ACC112 (cell line): ENCODE measurements at regions not wholly inside any gene's neighbourhood (a gene's known extent, or its start where the extent isn't known, plus 50 kb on each side); places are given as distances from the start of the nearest gene placed in this dataset.

Experiments used
- H2AFZ ChIP-seq: fragments of 200-600 bp; sonication (generic); one replicate; pipeline ENCODE4 v1.6.0; 2017; ENCODE audit warnings: antibody characterized with exemption, low read length; ENCODE audit not compliant: unreplicated experiment
- H3K27ac ChIP-seq: fragments of 200-600 bp; sonication (generic); 2 replicates; pipeline ENCODE4 v1.5.1; 2014; ENCODE audit warnings: low read depth, mild to moderate bottlenecking, antibody characterized with exemption, low read length, moderate library complexity
- H3K27me3 ChIP-seq: fragments of 200-600 bp; sonication (generic); 2 replicates; pipeline ENCODE4 v1.6.1; 2014; ENCODE audit warnings: mild to moderate bottlenecking, antibody characterized with exemption, low read length, moderate library complexity, mixed read lengths; ENCODE audit not compliant: insufficient read depth
- H3K36me3 ChIP-seq: fragments of 200-600 bp; sonication (generic); 2 replicates; pipeline ENCODE4 v1.6.1; 2016; ENCODE audit warnings: mild to moderate bottlenecking, antibody characterized with exemption, low read length, moderate library complexity, mixed read lengths; ENCODE audit not compliant: insufficient read depth
- H3K4me1 ChIP-seq: fragments of 200-600 bp; sonication (generic); one replicate; pipeline ENCODE4 v1.6.1; 2016; ENCODE audit warnings: low read length, mixed read lengths; ENCODE audit not compliant: insufficient read depth, unreplicated experiment, control insufficient read depth
- H3K4me3 ChIP-seq: fragments of 200-600 bp; sonication (generic); 2 replicates; pipeline ENCODE4 v1.5.1; 2014; ENCODE audit warnings: mild to moderate bottlenecking, low read depth, low read length
- H3K79me2 ChIP-seq: fragments of 200-600 bp; sonication (generic); one replicate; pipeline ENCODE4 v1.6.0; 2016; ENCODE audit warnings: low read length; ENCODE audit not compliant: control insufficient read depth, unreplicated experiment, insufficient read depth

DNA sequence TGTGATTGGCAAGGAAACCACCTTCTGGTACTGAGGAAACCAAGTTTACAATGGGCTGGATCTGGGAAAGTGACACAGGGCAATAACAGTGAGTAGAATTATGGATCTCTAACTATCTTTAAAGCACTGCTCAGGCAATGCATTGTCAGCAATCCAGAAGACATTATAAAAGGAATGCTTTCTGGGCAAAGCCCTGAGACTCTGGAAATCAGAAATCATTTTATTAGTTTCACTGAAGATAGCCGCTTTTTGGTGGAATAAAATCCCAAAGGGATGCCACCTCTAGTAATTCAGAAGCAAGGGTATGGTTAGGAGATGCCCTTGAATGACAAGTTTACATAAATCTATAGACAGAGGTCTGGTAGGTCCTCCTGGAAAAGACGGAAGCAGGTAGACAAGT, 211.1 kb downstream of the DMRT2 start:
- no peaks in the 10 kb centered on the region for H3K36me3 ChIP-seq
- no peaks in the 10 kb centered on the region for H3K79me2 ChIP-seq
- H3K27ac ChIP-seq = no peak overlapping the region
- no peaks in the 10 kb centered on the region for H3K4me1 ChIP-seq
- H3K4me3 ChIP-seq = no peak overlapping the region
- H3K27me3 ChIP-seq = no peaks in the 10 kb centered on the region
- H2AFZ ChIP-seq = no peak overlapping the region

DNA sequence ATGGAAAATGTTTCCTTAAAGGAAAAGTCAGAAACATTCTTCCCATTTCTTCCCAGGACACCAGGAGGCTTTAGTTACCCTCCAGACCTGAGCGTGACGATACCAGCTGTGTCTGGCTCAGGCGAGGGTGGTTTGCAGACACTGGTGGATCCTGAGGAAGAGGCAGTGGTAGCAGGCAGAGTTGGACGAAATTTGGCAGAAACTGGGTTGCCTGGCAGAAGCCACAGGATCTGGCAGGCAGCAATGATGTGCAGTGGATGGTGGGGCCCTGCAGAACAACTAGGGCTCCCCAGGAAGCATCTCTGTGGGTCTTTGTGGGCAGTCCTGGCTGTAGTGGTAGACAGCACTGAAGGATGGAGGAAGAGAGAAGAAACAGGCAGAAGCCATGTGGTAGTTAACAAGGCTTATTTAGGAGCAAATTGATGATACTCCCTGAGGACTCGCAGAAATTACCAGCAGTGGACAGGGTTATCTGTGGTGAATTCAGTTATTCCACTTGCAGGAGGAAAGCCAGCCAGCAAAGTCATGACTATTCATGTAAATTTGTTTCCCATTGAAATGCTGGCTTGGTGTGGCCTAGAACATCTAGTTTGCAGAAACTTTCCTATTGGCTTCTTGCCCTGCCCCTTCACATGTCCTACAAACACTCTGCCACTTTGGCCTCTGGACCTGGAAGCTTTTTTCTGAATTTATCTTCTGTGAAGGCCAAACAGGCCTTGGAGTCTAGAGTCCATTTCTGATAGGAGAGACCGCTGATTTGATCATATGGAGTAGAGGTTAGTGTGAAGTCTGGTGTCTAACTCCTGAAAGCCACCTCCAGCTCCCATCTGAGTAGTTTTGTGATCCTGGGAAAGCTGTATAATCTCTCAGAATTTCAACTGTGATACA, 212.0 kb downstream of the DMRT2 start:
- no peaks in the 10 kb centered on the region for H3K79me2 ChIP-seq
- H3K27me3 ChIP-seq = no peaks in the 10 kb centered on the region
- H3K4me3 ChIP-seq = no peak overlapping the region
- H2AFZ ChIP-seq = no peak overlapping the region
- H3K27ac ChIP-seq = no peak overlapping the region
- no peaks in the 10 kb centered on the region for H3K36me3 ChIP-seq
- no peaks in the 10 kb centered on the region for H3K4me1 ChIP-seq

DNA sequence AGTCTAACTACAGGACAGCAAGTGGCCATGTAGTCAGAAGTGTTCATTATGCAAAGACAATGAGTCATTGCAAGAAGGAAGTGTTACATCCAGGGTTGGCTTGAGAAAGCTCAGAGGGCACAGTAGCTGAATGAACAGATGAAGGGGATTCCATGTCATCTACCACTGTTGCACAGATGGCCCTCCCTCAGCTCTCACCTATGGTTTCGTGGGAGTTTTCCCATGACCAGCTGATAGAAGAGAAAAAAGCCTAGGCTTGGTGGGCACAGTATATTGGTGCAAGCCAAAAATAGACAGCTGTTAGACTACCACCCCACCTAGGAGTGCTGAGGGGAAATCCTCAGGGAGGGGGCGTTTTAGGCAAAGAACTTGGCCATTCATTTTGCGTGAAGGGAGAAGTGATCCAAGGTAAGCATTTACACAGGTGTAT, 217.0 kb downstream of the DMRT2 start:
- no peaks in the 10 kb centered on the region for H3K27me3 ChIP-seq
- H3K36me3 ChIP-seq = no peaks in the 10 kb centered on the region
- H3K79me2 ChIP-seq = no peaks in the 10 kb centered on the region
- H3K4me3 ChIP-seq = no peak overlapping the region
- no peaks in the 10 kb centered on the region for H3K4me1 ChIP-seq
- no peak overlapping the region for H3K27ac ChIP-seq
- no peak overlapping the region for H2AFZ ChIP-seq

DNA sequence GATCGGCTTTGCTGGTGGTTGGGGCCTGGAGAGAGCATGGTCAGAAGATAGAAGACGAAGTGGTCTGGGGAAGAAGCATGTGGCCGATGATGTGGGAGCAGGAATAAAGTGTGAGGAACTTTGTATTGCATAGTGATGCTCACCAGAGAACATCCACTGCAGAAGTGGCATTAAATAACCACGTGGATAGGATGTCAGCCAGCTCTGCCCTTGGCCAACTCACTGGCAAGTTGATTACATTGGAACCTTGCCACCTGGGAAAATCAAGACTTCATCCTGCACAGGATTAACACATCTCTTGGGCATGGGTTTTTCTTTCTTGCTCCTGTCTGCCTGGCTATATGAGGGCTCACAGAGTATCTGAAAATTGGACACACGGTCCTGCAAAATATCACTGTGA, 217.4 kb downstream of the DMRT2 start:
- Histone ChIP-seq H3K79me2 (no peaks in the 10 kb centered on the region), H3K4me1 (no peaks in the 10 kb centered on the region), H3K36me3 (no peaks in the 10 kb centered on the region), H3K27ac (no peak overlapping the region), H3K27me3 (no peaks in the 10 kb centered on the region), H3K4me3 (no peak overlapping the region), H2AFZ (no peak overlapping the region)

DNA sequence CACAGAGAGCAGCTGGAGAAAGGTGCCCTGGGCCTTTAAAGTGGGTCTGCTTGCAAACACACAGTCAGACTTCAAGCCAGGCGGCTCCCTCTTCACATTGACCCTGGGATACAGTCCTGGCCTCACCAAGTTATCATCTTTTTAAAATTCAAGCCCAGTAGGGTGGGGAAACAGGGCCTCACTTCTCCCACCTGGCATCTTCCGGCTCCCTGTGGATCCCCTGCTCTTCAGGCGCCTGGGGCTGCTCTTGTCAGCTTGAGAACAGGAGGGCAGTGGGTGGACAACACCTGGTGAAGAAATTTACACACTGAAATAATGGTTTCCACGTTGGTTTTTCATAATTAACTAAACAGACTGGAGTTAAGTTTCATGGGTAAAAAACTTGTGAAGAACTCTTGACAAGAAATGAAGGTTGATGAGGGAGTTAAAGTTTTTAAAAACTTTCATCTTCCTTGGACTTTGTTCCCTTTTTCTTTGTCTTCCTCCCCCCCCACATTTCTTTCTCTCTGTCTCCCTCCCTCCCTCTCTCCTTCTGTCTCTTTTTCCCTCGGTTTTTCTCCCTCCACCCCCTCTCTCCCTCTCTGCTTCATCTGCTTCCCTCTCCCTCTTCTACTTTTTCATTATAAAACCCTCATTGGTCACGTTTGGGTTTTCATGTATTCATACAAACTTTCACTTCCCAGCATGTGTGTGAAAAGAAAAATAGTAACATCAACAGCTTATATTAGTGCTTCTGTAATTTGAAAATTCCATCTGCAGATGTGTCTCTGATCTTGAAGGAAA, 219.6 kb downstream of the DMRT2 start:
- Histone ChIP-seq H3K4me3 (no peak overlapping the region), H3K27me3 (no peaks in the 10 kb centered on the region), H3K27ac (no peak overlapping the region), H2AFZ (no peak overlapping the region), H3K4me1 (no peaks in the 10 kb centered on the region), H3K36me3 (no peaks in the 10 kb centered on the region), H3K79me2 (no peaks in the 10 kb centered on the region)

DNA sequence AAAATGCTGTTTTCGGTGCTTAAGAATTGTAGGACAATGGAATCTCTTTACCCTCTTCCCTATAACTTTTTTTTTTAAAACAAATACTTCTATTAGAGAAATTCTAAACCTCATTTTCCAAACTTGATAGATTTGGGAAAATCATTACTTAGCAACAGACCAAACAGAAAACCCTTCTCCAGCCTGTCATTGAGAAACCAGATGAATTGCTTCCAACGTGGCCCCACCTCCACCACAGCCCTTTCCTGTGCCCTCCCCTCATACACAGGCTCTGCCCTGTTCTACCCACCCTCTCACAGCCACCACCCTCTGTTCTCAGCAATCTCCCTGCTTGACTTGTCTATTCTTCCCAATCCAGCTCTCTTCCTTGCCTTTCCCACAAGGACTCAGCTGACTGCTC, 221.2 kb downstream of the DMRT2 start:
- Histone ChIP-seq H3K36me3 (no peaks in the 10 kb centered on the region), H3K4me3 (no peak overlapping the region), H3K4me1 (no peaks in the 10 kb centered on the region), H3K27ac (no peak overlapping the region), H2AFZ (no peak overlapping the region), H3K79me2 (no peaks in the 10 kb centered on the region), H3K27me3 (no peaks in the 10 kb centered on the region)

DNA sequence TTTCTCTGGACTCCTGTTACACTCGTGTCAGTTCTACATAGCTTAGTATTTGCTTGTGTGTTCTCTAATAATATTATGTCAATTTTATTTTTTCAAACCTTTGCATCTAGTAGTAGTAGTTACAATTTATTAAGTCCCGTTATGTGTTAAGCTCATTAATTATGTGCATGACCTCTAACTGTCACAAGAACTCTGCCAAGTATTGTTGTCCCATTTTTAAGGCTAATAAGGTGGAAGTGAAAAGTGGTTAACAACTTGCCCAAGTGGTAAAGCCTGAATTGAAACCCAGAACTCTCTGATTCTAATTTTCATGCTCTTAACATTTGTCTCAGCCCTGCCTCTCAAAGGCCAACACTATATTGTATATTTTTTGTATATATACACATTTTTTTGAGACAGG, 221.6 kb downstream of the DMRT2 start:
- Histone ChIP-seq H3K27me3 (no peaks in the 10 kb centered on the region), H3K36me3 (no peaks in the 10 kb centered on the region), H3K27ac (no peak overlapping the region), H3K79me2 (no peaks in the 10 kb centered on the region), H3K4me3 (no peak overlapping the region), H3K4me1 (no peaks in the 10 kb centered on the region), H2AFZ (no peak overlapping the region)

DNA sequence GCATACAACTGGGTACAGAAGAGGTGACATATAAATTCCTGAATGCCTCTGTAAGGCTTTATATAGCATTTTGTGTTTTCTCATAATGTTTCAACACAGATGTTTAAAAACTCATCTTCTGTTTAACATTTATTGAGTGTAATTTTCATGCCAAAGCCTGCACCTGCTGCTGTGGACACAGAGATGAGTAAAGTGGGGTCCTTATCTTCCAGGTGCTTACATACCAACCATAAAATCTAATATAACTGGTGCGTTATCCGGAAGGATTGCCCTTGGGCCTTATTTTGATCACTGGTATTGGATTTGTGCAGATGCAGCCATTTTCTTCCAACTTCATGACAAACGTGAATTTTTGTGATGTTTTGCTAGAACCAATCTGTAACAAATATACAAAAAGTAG, 222.3 kb downstream of the DMRT2 start:
- no peaks in the 10 kb centered on the region for H3K27me3 ChIP-seq
- H2AFZ ChIP-seq = no peak overlapping the region
- no peaks in the 10 kb centered on the region for H3K79me2 ChIP-seq
- no peaks in the 10 kb centered on the region for H3K4me1 ChIP-seq
- H3K27ac ChIP-seq = no peak overlapping the region
- no peaks in the 10 kb centered on the region for H3K36me3 ChIP-seq
- no peak overlapping the region for H3K4me3 ChIP-seq

DNA sequence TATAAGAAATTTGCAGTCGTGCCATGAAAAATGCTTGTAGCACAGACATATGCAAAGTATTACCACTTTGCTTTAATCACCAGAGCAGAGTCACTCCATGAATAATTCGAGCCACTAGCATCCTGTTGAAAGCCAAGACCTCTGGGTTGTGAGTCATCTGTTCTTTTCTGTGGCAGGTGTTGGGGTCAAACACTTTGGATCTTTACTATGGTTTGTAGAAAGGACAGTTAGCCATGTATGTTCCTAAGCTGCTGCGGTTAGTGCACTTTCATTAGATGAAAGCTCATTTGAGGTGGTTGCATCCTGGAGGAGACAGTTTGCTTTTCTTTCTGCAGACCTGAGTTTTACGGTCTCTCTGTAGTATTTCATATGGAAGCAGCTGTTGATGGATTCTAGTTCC, 223.7 kb downstream of the DMRT2 start:
- H3K36me3 ChIP-seq = no peaks in the 10 kb centered on the region

DNA sequence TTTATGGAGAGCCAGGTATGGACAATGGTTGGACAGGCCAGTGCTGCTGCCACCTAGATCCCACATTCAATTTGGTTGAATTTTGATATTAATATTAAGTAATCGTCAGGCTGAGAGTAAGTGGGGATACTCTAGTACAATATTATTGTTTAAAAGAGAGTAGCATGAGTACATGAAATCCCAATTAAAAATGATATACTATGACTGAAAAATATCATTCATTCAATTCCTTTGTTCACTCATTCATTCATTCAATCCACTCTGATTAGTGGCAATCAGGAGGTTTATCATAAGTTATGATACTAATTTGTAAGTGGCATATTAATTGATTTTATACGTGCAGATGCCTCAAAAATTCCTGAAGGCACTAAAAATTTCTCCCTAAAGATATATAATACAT, 224.2 kb downstream of the DMRT2 start:
- Histone ChIP-seq H3K4me1 (no peaks in the 10 kb centered on the region), H2AFZ (no peak overlapping the region), H3K27ac (no peak overlapping the region), H3K27me3 (no peaks in the 10 kb centered on the region), H3K79me2 (no peaks in the 10 kb centered on the region), H3K36me3 (no peaks in the 10 kb centered on the region), H3K4me3 (no peak overlapping the region)

More for the DNA sequence above, 223.7 kb downstream of the DMRT2 start:
- no peaks in the 10 kb centered on the region for H3K4me1 ChIP-seq
- no peak overlapping the region for H2AFZ ChIP-seq
- H3K4me3 ChIP-seq = no peak overlapping the region
- H3K27me3 ChIP-seq = no peaks in the 10 kb centered on the region
- H3K79me2 ChIP-seq = no peaks in the 10 kb centered on the region
- H3K27ac ChIP-seq = no peak overlapping the region

DNA sequence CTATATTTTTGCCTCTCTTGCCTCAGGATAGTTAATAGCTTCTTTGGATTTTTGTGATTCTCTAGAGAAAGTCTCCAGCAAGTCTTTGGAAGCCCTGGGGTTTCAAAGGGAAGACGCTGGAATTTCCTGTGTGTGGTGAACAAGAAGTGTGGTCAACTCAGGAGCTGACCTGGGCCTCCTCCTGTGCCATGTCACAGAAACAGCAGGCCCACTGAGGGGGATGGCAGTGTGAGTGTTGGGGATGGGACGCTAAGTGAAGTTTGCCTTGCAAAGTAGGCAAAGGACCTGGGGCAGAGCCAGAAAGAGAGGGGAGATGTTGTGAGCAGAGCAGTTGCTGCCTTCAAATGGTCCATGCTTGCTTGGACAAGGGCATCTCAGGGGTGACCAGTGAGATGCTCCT, 226.3 kb downstream of the DMRT2 start:
- H3K36me3 ChIP-seq = no peaks in the 10 kb centered on the region
- no peaks in the 10 kb centered on the region for H3K4me1 ChIP-seq
- H2AFZ ChIP-seq = no peak overlapping the region
- no peaks in the 10 kb centered on the region for H3K79me2 ChIP-seq
- no peak overlapping the region for H3K27ac ChIP-seq
- no peak overlapping the region for H3K4me3 ChIP-seq
- no peaks in the 10 kb centered on the region for H3K27me3 ChIP-seq
